ENCODE measurements at regions not wholly inside any gene's neighbourhood (a gene's known extent, or its start where the extent isn't known, plus 50 kb on each side); places are given as distances from the start of the nearest gene placed in this dataset.

- ChIA-PET RAD21 (ENCODE audit: unreplicated experiment) (no interaction called here), CTCF (interaction anchor here (1.0 kb wide), 1 partner anchor 1237 kb away, joined by 3 read pairs; no protein-coding TSS in a partner anchor), POLR2A (no interaction called here), SMC1A (ENCODE audit: uncharacterized antibody, unreplicated experiment) (no interaction called here)
- no peaks in the 10 kb centered on the region for H3K36me3 ChIP-seq (ENCODE audit: control insufficient read depth in 2 of 2, insufficient read depth in 2 of 2, low read length in 1 of 2)
- H4K20me1 ChIP-seq (ENCODE audit: control insufficient read depth, insufficient read depth): no peaks in the 10 kb centered on the region
- no peak for FAIRE-seq
- intact Hi-C loops (cut with micrococcal nuclease; ENCODE audit: unreplicated experiment): no loop called here
- H2AFZ ChIP-seq (ENCODE audit: control insufficient read depth, low read depth, low read length): no peak overlapping the region
- no peak overlapping the region for H3K9ac ChIP-seq (ENCODE audit: control insufficient read depth, insufficient read depth, low read length)
- DNase-seq (ENCODE audit: low read depth, low spot score): no peak
- TF ChIP-seq CHD2 (IDR thresholded peaks at IDR 0.05; ENCODE audit: borderline replicate concordance, low read depth, low read length): no peak
- no peak for TF ChIP-seq SREBF1 (IDR thresholded peaks at IDR 0.05; ENCODE audit: low read length)
- TF ChIP-seq ZBTB4 (CRISPR knock-in tag; IDR thresholded peaks at IDR 0.05): no peak
- no peak for TF ChIP-seq FOXM1 (IDR thresholded peaks at IDR 0.05; ENCODE audit: low read depth, low read length)
- no peak for TF ChIP-seq IRF4 (IDR thresholded peaks at IDR 0.05; ENCODE audit: low read depth, low read length)
- TF ChIP-seq TCF3 (IDR thresholded peaks at IDR 0.05; ENCODE audit: borderline replicate concordance, insufficient read depth, low read depth, low read length): no peak
- TF ChIP-seq POLR2AphosphoS2 (IDR thresholded peaks at IDR 0.05; ENCODE audit: low read depth, low read length): no peak
- no peak for TF ChIP-seq IRF3 (IDR thresholded peaks at IDR 0.05)
- TF ChIP-seq WRNIP1 (IDR thresholded peaks at IDR 0.05; ENCODE audit: borderline replicate concordance, low read depth, low read length): no peak
- TF ChIP-seq IRF5 (IDR thresholded peaks at IDR 0.05; ENCODE audit: borderline replicate concordance): no peak
- TF ChIP-seq ATF2 (IDR thresholded peaks at IDR 0.05; ENCODE audit: low read length): no peak
- TF ChIP-seq SREBF2 (IDR thresholded peaks at IDR 0.05; ENCODE audit: low read length): no peak
- no peak for TF ChIP-seq SMAD5 (IDR thresholded peaks at IDR 0.05; ENCODE audit: low read depth)
- no peaks in the 10 kb centered on the region for H3K4me1 ChIP-seq (ENCODE audit: control insufficient read depth, insufficient read depth, low read length)
- in situ Hi-C loops (cut with MboI): no loop called here
- no peak overlapping the region for H3K27ac ChIP-seq (ENCODE audit: control insufficient read depth, insufficient read depth)
- H3K9me3 ChIP-seq (replicated peaks; ENCODE audit: control insufficient read depth, insufficient read depth, low read length): no peaks in the 10 kb centered on the region; the same call in 2 of the 3 replicates
- ATAC-seq: no peak
- 93% methylated on average over 2 of the region's 2 CpGs for WGBS (ENCODE audit: insufficient coverage, insufficient replicate concordance, low lambda C conversion rate, missing lambda C conversion rate)
- H3K4me2 ChIP-seq (ENCODE audit: control insufficient read depth, insufficient read depth): no peak overlapping the region
- no peaks in the 10 kb centered on the region for H3K27me3 ChIP-seq (replicated peaks in 1 of 2; ENCODE audit: control insufficient read depth in 2 of 2, insufficient read depth in 2 of 2, low read length in 1 of 2)
- no peak overlapping the region for H3K4me3 ChIP-seq
- BruUV-seq (replicated peaks): no TSS peak
- H3K79me2 ChIP-seq (ENCODE audit: control insufficient read depth, insufficient read depth, low read length): no peaks in the 10 kb centered on the region
Measured at GRCh38 chr12:92619026-92619425, 83.8 kb upstream of the PLEKHG7 start.

All from GM12878 (cell line).